H9 (cell line): ENCODE measurements at regions not wholly inside any gene's neighbourhood (a gene's known extent, or its start where the extent isn't known, plus 50 kb on each side); places are given as distances from the start of the nearest gene placed in this dataset.
"Not testable (repeated sequence)": the region's sequence is repeated elsewhere in the genome, so short reads cannot be mapped to it uniquely, and the experiment has no call there.

Source experiments
- DNase-seq: peaks from one replicate; pipeline ENCODE4 v3.0.0-alpha.2; 2017
- H2AFZ ChIP-seq: one replicate; pipeline ENCODE4 v1.6.1; 2013; ENCODE audit warnings: mild to moderate bottlenecking, low read length, control low read depth, moderate library complexity
- H2AK5ac ChIP-seq: 2 replicates; pipeline ENCODE4 v1.6.1; 2013; ENCODE audit warnings: low read length, control low read depth, mixed read lengths; ENCODE audit not compliant: insufficient read length
- H2BK120ac ChIP-seq: one replicate; pipeline ENCODE4 v1.6.1; 2013; ENCODE audit warnings: low read depth, mild to moderate bottlenecking, low read length, control low read depth, inconsistent platforms; ENCODE audit not compliant: poor library complexity, severe bottlenecking
- H2BK12ac ChIP-seq: 2 replicates; pipeline ENCODE4 v1.6.1; 2013; ENCODE audit warnings: low read length, control low read depth, mixed read lengths, low read depth; ENCODE audit not compliant: insufficient read length
- H2BK15ac ChIP-seq: 2 replicates; pipeline ENCODE4 v1.6.1; 2013; ENCODE audit warnings: low read depth, low read length, control low read depth
- H2BK20ac ChIP-seq: one replicate; pipeline ENCODE4 v1.6.1; 2013; ENCODE audit warnings: low read depth, mild to moderate bottlenecking, low read length, control low read depth, inconsistent platforms; ENCODE audit not compliant: poor library complexity, severe bottlenecking
- H2BK5ac ChIP-seq: 2 replicates; pipeline ENCODE4 v1.6.1; 2013; ENCODE audit warnings: low read length, control low read depth, mixed read lengths; ENCODE audit not compliant: insufficient read length
- H3K14ac ChIP-seq: 2 replicates; pipeline ENCODE4 v1.6.1; 2013; ENCODE audit warnings: low read length, control low read depth; ENCODE audit not compliant: insufficient read depth
- H3K18ac ChIP-seq: 2 replicates; pipeline ENCODE4 v1.6.1; 2013; ENCODE audit warnings: low read depth, mild to moderate bottlenecking, mixed read lengths, low read length, control low read depth; ENCODE audit not compliant: insufficient read length
- H3K23ac ChIP-seq: 2 replicates; pipeline ENCODE4 v1.6.1; 2013; ENCODE audit warnings: low read length, control low read depth, mixed read lengths, low read depth; ENCODE audit not compliant: insufficient read length
- H3K23me2 ChIP-seq: 2 replicates; pipeline ENCODE4 v1.6.1; 2013; ENCODE audit warnings: low read depth, mild to moderate bottlenecking, mixed read lengths, low read length, control low read depth; ENCODE audit not compliant: insufficient read length, poor library complexity, severe bottlenecking
- H3K27ac ChIP-seq: 2 replicates; pipeline ENCODE4 v1.5.1; 2013; ENCODE audit warnings: low read length, control low read depth, mixed read lengths, low read depth; ENCODE audit not compliant: insufficient read length
- H3K27me3 ChIP-seq: 2 replicates; pipeline ENCODE4 v1.6.1; 2013; ENCODE audit warnings: low read length, control low read depth, inconsistent platforms; ENCODE audit not compliant: insufficient read depth
- H3K4ac ChIP-seq: 2 replicates; pipeline ENCODE4 v1.6.1; 2013; ENCODE audit warnings: low read depth, mild to moderate bottlenecking, control low read depth, inconsistent platforms, low read length, moderate library complexity
- H3K4me1 ChIP-seq: 2 replicates; pipeline ENCODE4 v1.6.1; 2013; ENCODE audit warnings: low read length, control low read depth, inconsistent platforms; ENCODE audit not compliant: insufficient read depth
- H3K4me2 ChIP-seq: 2 replicates; pipeline ENCODE4 v1.6.1; 2013; ENCODE audit warnings: low read length, control low read depth, mixed read lengths; ENCODE audit not compliant: insufficient read length, insufficient read depth
- H3K56ac ChIP-seq: 2 replicates; pipeline ENCODE4 v1.6.1; 2013; ENCODE audit warnings: low read depth, mild to moderate bottlenecking, mixed read lengths, low read length, control low read depth; ENCODE audit not compliant: insufficient read length
- H3K79me1 ChIP-seq: 2 replicates; pipeline ENCODE4 v1.6.1; 2013; ENCODE audit warnings: low read depth, mild to moderate bottlenecking, moderate library complexity, low read length, control low read depth, inconsistent platforms; ENCODE audit not compliant: insufficient read depth, poor library complexity, severe bottlenecking
- H3K79me2 ChIP-seq: 2 replicates; pipeline ENCODE4 v1.6.1; 2013; ENCODE audit warnings: low read length, control low read depth, inconsistent platforms; ENCODE audit not compliant: insufficient read depth
- H3K9ac ChIP-seq: 2 replicates; pipeline ENCODE4 v1.6.1; 2013; ENCODE audit warnings: low read length, control low read depth, mixed read lengths; ENCODE audit not compliant: insufficient read length; ENCODE audit errors: extremely low read depth
- H3K9me3 ChIP-seq: one replicate; pipeline ENCODE4 v1.6.1; 2013; ENCODE audit warnings: low read depth, low read length, inconsistent platforms; ENCODE audit not compliant: control insufficient read depth
- H3T11ph ChIP-seq: one replicate; pipeline ENCODE4 v1.6.1; 2013; ENCODE audit warnings: mild to moderate bottlenecking, low read length, control low read depth, inconsistent platforms
- H4K20me1 ChIP-seq: one replicate; pipeline ENCODE4 v1.6.1; 2013; ENCODE audit not compliant: control insufficient read depth, insufficient read length, insufficient read depth
- H4K5ac ChIP-seq: 2 replicates; pipeline ENCODE4 v1.6.1; 2013; ENCODE audit warnings: low read depth, mild to moderate bottlenecking, mixed read lengths, low read length, control low read depth; ENCODE audit not compliant: insufficient read length
- H4K8ac ChIP-seq: replicated peaks from 2 replicates; pipeline ENCODE4 v1.6.1; 2013; ENCODE audit warnings: low read length, control low read depth, mixed read lengths, low read depth; ENCODE audit not compliant: insufficient read length
- H4K91ac ChIP-seq: 2 replicates; pipeline ENCODE4 v1.6.1; 2013; ENCODE audit warnings: low read depth, mild to moderate bottlenecking, moderate library complexity, mixed read lengths, low read length, control low read depth; ENCODE audit not compliant: insufficient read length
- H3K27ac Mint-ChIP-seq, 3 experiments: 2 replicates in 2 of 3; 3 replicates in 1 of 3; pipeline ENCODE4 v1.8.0; 2020 to 2021; ENCODE audit warnings: mixed read lengths in 3 of 3, mild to moderate bottlenecking in 1 of 3, moderate library complexity in 1 of 3
- H3K27me3 Mint-ChIP-seq: 2 replicates; pipeline ENCODE4 v1.8.0; 2021; ENCODE audit warnings: low read depth, mild to moderate bottlenecking, moderate library complexity, mixed read lengths
- H3K36me3 Mint-ChIP-seq, 3 experiments: 2 replicates in 2 of 3; 3 replicates in 1 of 3; pipeline ENCODE4 v1.8.0; 2020 to 2021; ENCODE audit warnings: low read depth in 3 of 3, mixed read lengths in 3 of 3; ENCODE audit not compliant: insufficient read depth in 1 of 3
- H3K4me1 Mint-ChIP-seq, 2 experiments: 2 replicates each; pipeline ENCODE4 v1.8.0; 2020; ENCODE audit warnings: mixed read lengths in 2 of 2
- H3K4me3 Mint-ChIP-seq, 2 experiments: 2 replicates in 1 of 2; 3 replicates in 1 of 2; pipeline ENCODE4 v1.8.0; 2020 to 2021; ENCODE audit warnings: mild to moderate bottlenecking in 2 of 2, mixed read lengths in 2 of 2, moderate library complexity in 1 of 2
- H3K9me3 Mint-ChIP-seq, 2 experiments: 2 replicates in 1 of 2; 3 replicates in 1 of 2; pipeline ENCODE4 v1.8.0; 2020; ENCODE audit warnings: mild to moderate bottlenecking in 2 of 2, mixed read lengths in 2 of 2, moderate library complexity in 1 of 2
- CTCF ChIP-seq: fragments of 200-600 bp; sonication (generic); conservative IDR thresholded peaks from 3 replicates; pipeline ENCODE4 v1.8.0; 2021; ENCODE audit warnings: antibody characterized with exemption, mild to moderate bottlenecking
- WGBS: extraction: QIAGEN DNeasy Blood & Tissue Kit; methylation state at CpG from one replicate; pipeline ENCODE4 v1.1.7; 2013; ENCODE audit warnings: missing lambda C conversion rate, low lambda C conversion rate, mixed read lengths; ENCODE audit not compliant: insufficient read length; ENCODE audit errors: extremely low coverage; 5-methylcytosine and 5-hydroxymethylcytosine counted together

GRCh38 chr3:155996882-155997281, 123.5 kb upstream of the KCNAB1 start:
- Histone ChIP-seq H4K91ac (no peak overlapping the region), H2AFZ (no peak overlapping the region), H3K9ac (no peak overlapping the region), H4K5ac (no peak overlapping the region), H2BK15ac (no peak overlapping the region), H3K4me1 (no peaks in the 10 kb centered on the region), H3T11ph (no peak overlapping the region), H3K56ac (no peak overlapping the region), H2BK120ac (no peak overlapping the region), H3K23me2 (no peaks in the 10 kb centered on the region), H3K18ac (no peak overlapping the region), H3K27ac (no peak overlapping the region), H3K14ac (no peak overlapping the region), H2BK20ac (no peak overlapping the region), H4K8ac (no peak overlapping the region), H3K27me3 (no peaks in the 10 kb centered on the region), H2BK5ac (no peak overlapping the region), H3K4ac (no peak overlapping the region), H3K4me2 (no peak overlapping the region), H3K79me2 (no peaks in the 10 kb centered on the region), H3K23ac (no peak overlapping the region), H3K79me1 (no peaks in the 10 kb centered on the region), H2AK5ac (no peak overlapping the region), H3K9me3 (no peaks in the 10 kb centered on the region), H4K20me1 (no peaks in the 10 kb centered on the region), H2BK12ac (no peak overlapping the region)
- no peak for TF ChIP-seq CTCF
- H3K9me3 Mint-ChIP-seq, result peaks cover 2 to 9% of the 10 kb centered on the region in 2 experiments; a peak in 2 of 5 replicates
- H3K27me3 Mint-ChIP-seq, result no peaks in the 10 kb centered on the region; the same call in 1 of the 2 replicates
- WGBS, result no CpG with 5 or more reads among the region's 3 CpGs
- peaks cover 5 to 10% of the 10 kb centered on the region in 2 experiments for H3K4me1 Mint-ChIP-seq
- H3K4me3 Mint-ChIP-seq, result no peak overlapping the region
- no peak overlapping the region for H3K27ac Mint-ChIP-seq
- DNase-seq, result no peak
- H3K36me3 Mint-ChIP-seq, result peaks cover 0 to 1% (median 0%) of the 10 kb centered on the region in 3 experiments; a peak in 1 of 7 replicates

GRCh38 chr3:155998173-155998572, 122.2 kb upstream of the KCNAB1 start:
- not testable (repeated sequence) for H2AFZ ChIP-seq

More at GRCh38 chr3:155998173-155998572, 122.2 kb upstream of the KCNAB1 start:
- H3K27ac ChIP-seq, H3K4me1 Mint-ChIP-seq, H3K36me3 Mint-ChIP-seq, H2BK5ac ChIP-seq, H3K9me3 Mint-ChIP-seq, H3K14ac ChIP-seq, H2BK120ac ChIP-seq, H2AK5ac ChIP-seq, H4K8ac ChIP-seq, H3K18ac ChIP-seq, H4K91ac ChIP-seq, H3K27me3 ChIP-seq, H3K4ac ChIP-seq, H3K9me3 ChIP-seq, H3K23me2 ChIP-seq, H3K4me2 ChIP-seq, H3K27me3 Mint-ChIP-seq, H4K5ac ChIP-seq, H4K20me1 ChIP-seq, H3K79me1 ChIP-seq, H3K56ac ChIP-seq, H2BK15ac ChIP-seq, H3K4me3 Mint-ChIP-seq, H3T11ph ChIP-seq, DNase-seq, H3K27ac Mint-ChIP-seq, H3K79me2 ChIP-seq, H3K4me1 ChIP-seq, H3K23ac ChIP-seq, H3K9ac ChIP-seq, H2BK12ac ChIP-seq, H2BK20ac ChIP-seq: not testable (repeated sequence)
- WGBS, result no CpG with 5 or more reads among the region's 3 CpGs
